ENCODE measurements at regions not wholly inside any gene's neighbourhood (a gene's known extent, or its start where the extent isn't known, plus 50 kb on each side); places are given as distances from the start of the nearest gene placed in this dataset.

GRCh38 chr6:68296126-68296525 is 339.0 kb upstream of the ADGRB3 start:
- Histone ChIP-seq H3K4me3 (no peak overlapping the region), H3K4me1 (no peaks in the 10 kb centered on the region), H3K27me3 (no peaks in the 10 kb centered on the region), H3K36me3 (no peaks in the 10 kb centered on the region), H3K27ac (no peak overlapping the region), H3K9me3 (peaks cover 0 to 4% of the 10 kb centered on the region in 2 donors)
- no peak for DNase-seq (ENCODE audit: low spot score)
- TF ChIP-seq CTCF (IDR thresholded peaks at IDR 0.05): no peak

GRCh38 chr6:68282646-68283045 is 352.4 kb upstream of the ADGRB3 start:
- H3K4me1 ChIP-seq: no peaks in the 10 kb centered on the region
- H3K9me3 ChIP-seq: no peaks in the 10 kb centered on the region
- H3K27me3 ChIP-seq: no peaks in the 10 kb centered on the region
- H3K4me3 ChIP-seq: no peak overlapping the region
- no peak overlapping the region for H3K27ac ChIP-seq
- DNase-seq (ENCODE audit: low spot score): no peak
- no peak for TF ChIP-seq CTCF (IDR thresholded peaks at IDR 0.05)
- no peaks in the 10 kb centered on the region for H3K36me3 ChIP-seq

DNA sequence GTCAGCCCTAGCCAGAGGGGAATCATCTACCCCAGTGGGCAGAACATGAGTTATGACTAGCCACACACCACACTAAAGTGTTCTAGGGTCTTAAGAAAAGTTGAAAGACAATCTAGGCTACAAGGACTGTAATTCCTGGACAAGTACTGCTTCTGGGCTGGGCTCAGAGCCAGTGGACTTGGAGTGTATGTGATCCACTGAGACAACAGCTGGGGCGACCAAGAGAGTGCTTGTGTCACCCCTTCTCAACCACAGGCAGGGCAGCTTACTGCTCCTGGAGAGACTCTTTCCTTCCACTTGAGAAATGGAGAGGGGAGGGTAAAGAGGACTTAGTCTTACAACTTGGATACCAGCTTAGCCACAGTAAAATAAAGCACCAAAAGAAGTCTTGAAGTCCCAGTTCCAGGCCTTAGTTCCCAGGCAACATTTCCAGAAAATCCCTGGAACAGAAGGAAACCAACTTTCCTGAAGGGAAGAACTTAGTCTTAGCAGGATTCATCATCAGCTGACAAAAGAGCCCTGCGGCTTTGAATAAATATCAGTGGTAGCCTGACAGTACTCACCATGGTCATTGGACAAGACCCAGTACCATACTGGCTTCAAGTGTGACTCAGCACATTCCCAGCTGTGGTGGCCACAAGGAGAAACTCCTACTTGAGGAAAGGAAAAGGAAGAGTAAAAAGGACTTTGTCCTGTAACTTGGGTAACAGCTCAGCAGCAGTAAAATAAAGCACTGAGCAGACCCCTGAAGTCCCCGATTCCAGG is 355.1 kb upstream of the ADGRB3 start:
- no peaks in the 10 kb centered on the region for H3K27me3 ChIP-seq
- no peak overlapping the region for H3K4me3 ChIP-seq
- no peak for TF ChIP-seq CTCF (IDR thresholded peaks at IDR 0.05)
- no peaks in the 10 kb centered on the region for H3K9me3 ChIP-seq
- H3K4me1 ChIP-seq: no peaks in the 10 kb centered on the region
- no peak overlapping the region for H3K27ac ChIP-seq
- H3K36me3 ChIP-seq: no peaks in the 10 kb centered on the region
- no peak for DNase-seq (ENCODE audit: low spot score)

- no peaks in the 10 kb centered on the region for H3K4me1 ChIP-seq
- TF ChIP-seq CTCF (IDR thresholded peaks at IDR 0.05): no peak
These were observed 361.8 kb upstream of the ADGRB3 start for GRCh38 chr6:68273297-68273696.

GRCh38 chr6:68256391-68256790 is 378.7 kb upstream of the ADGRB3 start:
- DNase-seq (ENCODE audit: low spot score): no peak
- TF ChIP-seq CTCF (IDR thresholded peaks at IDR 0.05): no peak
- H3K9me3 ChIP-seq: peaks cover 0 to 7% of the 10 kb centered on the region in 2 donors

More at GRCh38 chr6:68273297-68273696, 361.8 kb upstream of the ADGRB3 start:
- DNase-seq (ENCODE audit: low spot score): no peak
- Histone ChIP-seq H3K36me3 (no peaks in the 10 kb centered on the region), H3K27ac (no peak overlapping the region), H3K9me3 (no peaks in the 10 kb centered on the region), H3K27me3 (no peaks in the 10 kb centered on the region), H3K4me3 (no peak overlapping the region)

DNA sequence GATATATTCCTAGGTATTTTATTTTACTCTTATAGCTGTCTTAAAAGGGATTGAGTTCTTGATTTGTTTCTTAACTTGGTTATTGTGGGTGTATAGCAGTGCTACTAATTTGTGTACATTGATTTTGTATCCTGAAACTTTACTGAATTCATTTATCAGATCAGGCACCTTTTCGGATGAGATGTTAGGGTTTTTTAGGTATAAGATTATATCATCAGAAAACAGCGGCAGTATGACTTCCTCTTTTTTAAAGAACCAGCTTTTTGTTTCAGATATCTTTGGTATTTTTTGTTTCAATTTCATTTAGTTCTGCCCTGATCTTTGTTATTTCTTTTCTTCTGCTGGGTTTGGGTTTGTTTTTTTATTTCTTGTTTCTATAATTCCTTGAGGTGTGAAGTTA is 382.4 kb upstream of the ADGRB3 start:
- no peak for TF ChIP-seq CTCF (IDR thresholded peaks at IDR 0.05)

More at GRCh38 chr6:68256391-68256790, 378.7 kb upstream of the ADGRB3 start:
- no peak overlapping the region for H3K27ac ChIP-seq
- no peaks in the 10 kb centered on the region for H3K4me1 ChIP-seq
- H3K4me3 ChIP-seq: no peak overlapping the region
- H3K27me3 ChIP-seq: no peaks in the 10 kb centered on the region
- no peaks in the 10 kb centered on the region for H3K36me3 ChIP-seq

More for the DNA sequence above, 382.4 kb upstream of the ADGRB3 start:
- DNase-seq (ENCODE audit: low spot score): no peak
- no peaks in the 10 kb centered on the region for H3K4me1 ChIP-seq
- H3K27me3 ChIP-seq: no peaks in the 10 kb centered on the region
- H3K9me3 ChIP-seq: peaks cover 0 to 7% of the 10 kb centered on the region in 2 donors
- no peak overlapping the region for H3K27ac ChIP-seq
- no peak overlapping the region for H3K4me3 ChIP-seq
- no peaks in the 10 kb centered on the region for H3K36me3 ChIP-seq

Measured in right atrium auricular region (tissue), 2 donors.